D721Med (cell line): ENCODE measurements at regions not wholly inside any gene's neighbourhood (a gene's known extent, or its start where the extent isn't known, plus 50 kb on each side); places are given as distances from the start of the nearest gene placed in this dataset.

ENCODE experiments used
- DNase-seq: peaks from one replicate; pipeline ENCODE4 v3.0.0; 2011; ENCODE audit warnings: low spot score; ENCODE audit not compliant: insufficient read length
- FAIRE-seq: peaks from 2 replicates; lab custom pipeline; 2011; peaks lifted over from hg19 to GRCh38; lab: Jason Lieb, UNC
- CTCF ChIP-seq: IDR thresholded peaks from 2 replicates; pipeline ENCODE4 v1.5.1; 2012; ENCODE audit warnings: mild to moderate bottlenecking, control low read depth; ENCODE audit not compliant: insufficient read depth; ENCODE audit errors: missing control alignments

GRCh38 chr6:125534430-125535263 lies 214.8 kb upstream of the HEY2 start:
- no peak for TF ChIP-seq CTCF
- FAIRE-seq (no peak), DNase-seq (no peak)

- DNase-seq (no peak), FAIRE-seq (no peak)
- TF ChIP-seq CTCF: no peak
Observed at GRCh38 chr6:125537090-125537489, 212.3 kb upstream of the HEY2 start.

- no peak for TF ChIP-seq CTCF
- no peak for DNase-seq
- no peak for FAIRE-seq
Observed at GRCh38 chr6:125539892-125540291, 209.5 kb upstream of the HEY2 start.

GRCh38 chr6:125544819-125545218 lies 204.6 kb upstream of the HEY2 start:
- DNase-seq: no peak
- no peak for FAIRE-seq
- no peak for TF ChIP-seq CTCF

GRCh38 chr6:125546841-125547251 lies 202.6 kb upstream of the HEY2 start:
- no peak for DNase-seq
- FAIRE-seq: no peak
- no peak for TF ChIP-seq CTCF

GRCh38 chr6:125547381-125547780 lies 202.1 kb upstream of the HEY2 start:
- TF ChIP-seq CTCF: no peak
- no peak for FAIRE-seq
- DNase-seq: no peak

GRCh38 chr6:125549202-125549884 lies 200.1 kb upstream of the HEY2 start:
- TF ChIP-seq CTCF: no peak
- DNase-seq (no peak), FAIRE-seq (no peak)
